ENCODE measurements at regions not wholly inside any gene's neighbourhood (a gene's known extent, or its start where the extent isn't known, plus 50 kb on each side); places are given as distances from the start of the nearest gene placed in this dataset.

DNA sequence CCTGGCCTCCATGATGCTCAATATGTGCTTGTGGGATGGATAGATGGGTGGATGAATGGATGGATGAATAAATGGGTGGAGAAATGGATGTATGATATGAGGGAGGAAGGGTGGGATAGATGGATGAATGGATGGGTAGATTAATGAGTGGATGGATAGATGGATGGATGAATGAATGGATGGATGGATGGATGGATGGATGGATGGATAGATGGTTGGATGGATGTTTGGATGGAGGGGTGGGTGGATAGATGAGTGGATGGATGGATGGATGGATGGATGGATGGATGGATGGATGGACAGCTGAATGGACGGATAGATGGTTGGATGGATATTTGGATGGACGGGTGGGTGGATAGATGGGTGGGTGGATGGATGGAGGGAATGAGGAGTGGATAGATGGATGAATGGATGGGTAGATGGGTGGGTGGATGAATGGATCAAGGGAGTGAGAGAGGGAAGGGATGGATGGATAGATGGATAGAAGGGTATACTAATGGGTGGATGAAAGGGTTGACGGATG is 139.4 kb downstream of the CEBPB start:
- Histone ChIP-seq H3K18ac (ENCODE audit: low read length) (no peak overlapping the region), H3K23ac (ENCODE audit: low read length) (no peak overlapping the region), H2BK5ac (ENCODE audit: low read depth, low read length, poor library complexity) (no peak overlapping the region), H3K9ac (ENCODE audit: low read length) (no peak overlapping the region), H3K4me2 (ENCODE audit: low read length) (no peak overlapping the region), H3K4ac (ENCODE audit: low read depth, low read length) (no peak overlapping the region), H3K79me1 (ENCODE audit: low read length) (no peaks in the 10 kb centered on the region), H2BK12ac (ENCODE audit: low read length) (no peak overlapping the region), H4K12ac (ENCODE audit: low read depth, low read length) (no peak overlapping the region), H3K27ac (ENCODE audit: low read depth, low read length) (no peak overlapping the region), H3K27me3 (ENCODE audit: insufficient read depth, low read length) (no peaks in the 10 kb centered on the region), H2AK5ac (ENCODE audit: low read length) (no peak overlapping the region), H4K8ac (ENCODE audit: low read depth, low read length) (no peak overlapping the region), H3K14ac (ENCODE audit: low read length) (no peak overlapping the region), H3K79me2 (ENCODE audit: control insufficient read depth, insufficient read depth, low read length, poor library complexity) (no peaks in the 10 kb centered on the region), H3K4me1 (ENCODE audit: control insufficient read depth in 1 of 2, insufficient read depth in 2 of 2, low read length in 2 of 2) (no peaks in the 10 kb centered on the region), H3K36me3 (ENCODE audit: control insufficient read depth in 1 of 2, insufficient read depth in 2 of 2, low read length in 2 of 2) (no peaks in the 10 kb centered on the region), H4K91ac (ENCODE audit: low read depth, low read length) (no peak overlapping the region), H2BK120ac (ENCODE audit: insufficient read depth, low read length, poor library complexity) (no peak overlapping the region), H3K9me3 (ENCODE audit: insufficient read depth, low read depth, low read length) (peaks cover 2% of the 10 kb centered on the region), H3K4me3 (ENCODE audit: low read depth, low read length) (no peak overlapping the region), H2AFZ (ENCODE audit: insufficient read depth, low read length, poor library complexity) (no peak overlapping the region)
- no peak for DNase-seq
- 100% methylated on average over 3 of the region's 3 CpGs for WGBS (ENCODE audit: extremely low coverage, insufficient coverage, insufficient read length)

DNA sequence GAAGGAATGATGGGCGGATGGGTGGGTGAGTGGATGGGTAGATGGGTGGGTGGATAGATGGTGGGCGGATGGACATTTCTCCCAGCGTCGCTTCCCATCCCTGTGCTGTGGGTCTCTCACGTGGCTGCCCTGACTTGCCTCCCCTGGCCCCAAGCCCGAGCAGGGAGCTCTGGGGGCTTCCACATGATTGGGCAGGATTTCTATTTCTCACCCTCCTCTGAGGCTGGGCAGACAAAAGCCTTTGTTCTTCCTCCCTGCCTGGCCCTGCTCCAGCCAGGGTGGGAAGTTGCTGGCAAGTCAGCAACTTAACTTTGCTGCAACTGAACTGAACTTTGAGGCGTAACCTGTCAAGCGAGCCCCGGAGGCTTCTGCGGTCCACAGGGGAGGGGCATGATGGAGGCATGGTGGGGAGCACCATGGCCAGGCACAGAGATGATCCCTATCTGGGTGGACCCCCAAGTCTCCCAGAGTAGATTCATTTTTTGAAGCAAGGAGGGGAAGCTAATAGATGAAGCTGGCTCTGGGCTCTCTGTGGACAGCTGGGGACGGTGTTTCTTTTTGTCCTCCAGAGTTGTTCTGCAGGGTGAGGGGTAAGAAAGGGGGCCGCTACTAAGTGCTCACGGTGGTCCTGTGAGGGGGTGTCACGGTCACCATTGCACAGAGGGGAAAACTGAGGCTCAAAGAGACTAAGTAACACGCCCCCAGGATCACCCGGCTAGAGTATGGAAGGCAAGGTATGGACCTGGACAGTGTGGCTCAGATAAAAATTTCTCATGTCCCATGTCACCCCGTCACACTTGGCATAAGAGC is 140.1 kb downstream of the CEBPB start:
- Histone ChIP-seq H2AK5ac (ENCODE audit: low read length) (no peak overlapping the region), H2BK12ac (ENCODE audit: low read length) (no peak overlapping the region)

GRCh38 chr20:50331469-50332363 is 141.1 kb downstream of the CEBPB start:
- H2AK5ac ChIP-seq (ENCODE audit: low read length) = peak overlapping the region; percentile 41
- H3K36me3 ChIP-seq (ENCODE audit: control insufficient read depth in 1 of 2, insufficient read depth in 2 of 2, low read length in 2 of 2) = no peaks in the 10 kb centered on the region
- H3K14ac ChIP-seq (ENCODE audit: low read length) = no peak overlapping the region
- H3K9ac ChIP-seq (ENCODE audit: low read length) = no peak overlapping the region
- H3K27ac ChIP-seq (ENCODE audit: low read depth, low read length) = no peak overlapping the region
- H3K79me1 ChIP-seq (ENCODE audit: low read length) = no peaks in the 10 kb centered on the region
- no peaks in the 10 kb centered on the region for H3K79me2 ChIP-seq (ENCODE audit: control insufficient read depth, insufficient read depth, low read length, poor library complexity)
- no peak overlapping the region for H4K91ac ChIP-seq (ENCODE audit: low read depth, low read length)
- no peaks in the 10 kb centered on the region for H3K4me1 ChIP-seq (ENCODE audit: control insufficient read depth in 1 of 2, insufficient read depth in 2 of 2, low read length in 2 of 2)
- peak; percentile 67 to 76 for DNase-seq
- no peaks in the 10 kb centered on the region for H3K27me3 ChIP-seq (ENCODE audit: insufficient read depth, low read length)
- no peak overlapping the region for H3K4ac ChIP-seq (ENCODE audit: low read depth, low read length)
- H2AFZ ChIP-seq (ENCODE audit: insufficient read depth, low read length, poor library complexity) = no peak overlapping the region
- H4K12ac ChIP-seq (ENCODE audit: low read depth, low read length) = no peak overlapping the region
- no CpG with 5 or more reads among the region's 10 CpGs for whole genome bisulfite sequencing (ENCODE audit: extremely low coverage, insufficient coverage, insufficient read length)
- no peak overlapping the region for H3K4me3 ChIP-seq (ENCODE audit: low read depth, low read length)
- no peak overlapping the region for H3K4me2 ChIP-seq (ENCODE audit: low read length)
- no peak overlapping the region for H3K23ac ChIP-seq (ENCODE audit: low read length)
- no peak overlapping the region for H4K8ac ChIP-seq (ENCODE audit: low read depth, low read length)
- peaks cover 2% of the 10 kb centered on the region for H3K9me3 ChIP-seq (ENCODE audit: insufficient read depth, low read depth, low read length)
- H2BK12ac ChIP-seq (ENCODE audit: low read length) = no peak overlapping the region
- H2BK5ac ChIP-seq (ENCODE audit: low read depth, low read length, poor library complexity) = no peak overlapping the region
- H3K18ac ChIP-seq (ENCODE audit: low read length) = no peak overlapping the region
- H2BK120ac ChIP-seq (ENCODE audit: insufficient read depth, low read length, poor library complexity) = no peak overlapping the region

More for the DNA sequence above, 140.1 kb downstream of the CEBPB start:
- H3K4me3 ChIP-seq (ENCODE audit: low read depth, low read length) = no peak overlapping the region
- no peak overlapping the region for H3K9ac ChIP-seq (ENCODE audit: low read length)
- H2AFZ ChIP-seq (ENCODE audit: insufficient read depth, low read length, poor library complexity) = no peak overlapping the region
- no peak overlapping the region for H2BK120ac ChIP-seq (ENCODE audit: insufficient read depth, low read length, poor library complexity)
- H3K4me2 ChIP-seq (ENCODE audit: low read length) = no peak overlapping the region
- H3K36me3 ChIP-seq (ENCODE audit: control insufficient read depth in 1 of 2, insufficient read depth in 2 of 2, low read length in 2 of 2) = no peaks in the 10 kb centered on the region
- no peak overlapping the region for H3K14ac ChIP-seq (ENCODE audit: low read length)
- DNase-seq = no peak
- WGBS (ENCODE audit: extremely low coverage, insufficient coverage, insufficient read length) = 100% methylated on average over 1 of the region's 17 CpGs
- H3K27ac ChIP-seq (ENCODE audit: low read depth, low read length) = no peak overlapping the region
- no peak overlapping the region for H4K12ac ChIP-seq (ENCODE audit: low read depth, low read length)
- H3K4me1 ChIP-seq (ENCODE audit: control insufficient read depth in 1 of 2, insufficient read depth in 2 of 2, low read length in 2 of 2) = no peaks in the 10 kb centered on the region
- no peak overlapping the region for H3K18ac ChIP-seq (ENCODE audit: low read length)
- peaks cover 2% of the 10 kb centered on the region for H3K9me3 ChIP-seq (ENCODE audit: insufficient read depth, low read depth, low read length)
- no peaks in the 10 kb centered on the region for H3K79me1 ChIP-seq (ENCODE audit: low read length)
- no peak overlapping the region for H3K23ac ChIP-seq (ENCODE audit: low read length)
- no peak overlapping the region for H2BK5ac ChIP-seq (ENCODE audit: low read depth, low read length, poor library complexity)
- peak overlapping the region; percentile 26 for H4K91ac ChIP-seq (ENCODE audit: low read depth, low read length)
- no peaks in the 10 kb centered on the region for H3K27me3 ChIP-seq (ENCODE audit: insufficient read depth, low read length)
- no peak overlapping the region for H4K8ac ChIP-seq (ENCODE audit: low read depth, low read length)
- no peak overlapping the region for H3K4ac ChIP-seq (ENCODE audit: low read depth, low read length)
- no peaks in the 10 kb centered on the region for H3K79me2 ChIP-seq (ENCODE audit: control insufficient read depth, insufficient read depth, low read length, poor library complexity)

- H2BK120ac ChIP-seq (ENCODE audit: insufficient read depth, low read length, poor library complexity) = no peak overlapping the region
- H3K9me3 ChIP-seq (ENCODE audit: insufficient read depth, low read depth, low read length) = peaks cover 2% of the 10 kb centered on the region
- no peak overlapping the region for H3K23ac ChIP-seq (ENCODE audit: low read length)
- H3K79me1 ChIP-seq (ENCODE audit: low read length) = no peaks in the 10 kb centered on the region
- H3K27me3 ChIP-seq (ENCODE audit: insufficient read depth, low read length) = no peaks in the 10 kb centered on the region
- H3K9ac ChIP-seq (ENCODE audit: low read length) = no peak overlapping the region
- H4K12ac ChIP-seq (ENCODE audit: low read depth, low read length) = no peak overlapping the region
- no peak overlapping the region for H3K14ac ChIP-seq (ENCODE audit: low read length)
- H2BK5ac ChIP-seq (ENCODE audit: low read depth, low read length, poor library complexity) = no peak overlapping the region
- H2BK12ac ChIP-seq (ENCODE audit: low read length) = no peak overlapping the region
- WGBS (ENCODE audit: extremely low coverage, insufficient coverage, insufficient read length) = no CpG with 5 or more reads among the region's 11 CpGs
- H3K27ac ChIP-seq (ENCODE audit: low read depth, low read length) = no peak overlapping the region
- H2AK5ac ChIP-seq (ENCODE audit: low read length) = no peak overlapping the region
- no peak overlapping the region for H4K8ac ChIP-seq (ENCODE audit: low read depth, low read length)
- no peaks in the 10 kb centered on the region for H3K79me2 ChIP-seq (ENCODE audit: control insufficient read depth, insufficient read depth, low read length, poor library complexity)
- H3K4ac ChIP-seq (ENCODE audit: low read depth, low read length) = no peak overlapping the region
- no peak overlapping the region for H4K91ac ChIP-seq (ENCODE audit: low read depth, low read length)
- no peak overlapping the region for H3K4me3 ChIP-seq (ENCODE audit: low read depth, low read length)
- no peak overlapping the region for H3K18ac ChIP-seq (ENCODE audit: low read length)
- H3K4me1 ChIP-seq (ENCODE audit: control insufficient read depth in 1 of 2, insufficient read depth in 2 of 2, low read length in 2 of 2) = no peaks in the 10 kb centered on the region
- peak overlapping the region; percentile 39 for H2AFZ ChIP-seq (ENCODE audit: insufficient read depth, low read length, poor library complexity)
- no peak overlapping the region for H3K4me2 ChIP-seq (ENCODE audit: low read length)
- H3K36me3 ChIP-seq (ENCODE audit: control insufficient read depth in 1 of 2, insufficient read depth in 2 of 2, low read length in 2 of 2) = no peaks in the 10 kb centered on the region
- DNase-seq = peak; percentile 51 to 63
Measured at GRCh38 chr20:50332491-50332980, 141.9 kb downstream of the CEBPB start.
